Endothelial cell of umbilical vein (primary cell): ENCODE measurements at regions not wholly inside any gene's neighbourhood (a gene's known extent, or its start where the extent isn't known, plus 50 kb on each side); places are given as distances from the start of the nearest gene placed in this dataset.

Source experiments
- BruUV-seq: library from RNA; stranded (reverse); fragments of 400-500 nt; replicated peaks from 2 replicates; lab custom pipeline; 2021; lab: Mats Ljungman, UMichigan
- CTCF ChIA-PET: fragments of 300-600, 350-600 bp; sonication (Branson Sonifier 250); formaldehyde crosslinking; loops from one replicate; lab custom pipeline; 2021; ENCODE audit warnings: antibody characterized with exemption, inconsistent platforms; lab: Charles Lee
- POLR2A ChIA-PET: fragments of 300-600, 350-600 bp; sonication (Branson Sonifier 250); formaldehyde crosslinking; loops from one replicate; lab custom pipeline; 2021; ENCODE audit warnings: antibody characterized with exemption, inconsistent platforms; lab: Charles Lee
- DNase-seq: peaks from one replicate; pipeline ENCODE4 v3.0.0-alpha.2; 2011; ENCODE audit warnings: low read depth, low spot score
- FAIRE-seq: peaks from 2 replicates; lab custom pipeline; 2011; peaks lifted over from hg19 to GRCh38; lab: Jason Lieb, UNC
- H2AFZ ChIP-seq: 2 replicates; pipeline ENCODE4 v1.6.0; 2012; ENCODE audit warnings: low read depth, low read length, control low read depth, inconsistent platforms
- H3K27ac ChIP-seq: 2 replicates; pipeline ENCODE4 v1.5.1; 2011; ENCODE audit warnings: low read depth, mild to moderate bottlenecking, control low read depth, low read length, moderate library complexity; ENCODE audit not compliant: insufficient read depth
- H3K27me3 ChIP-seq, 2 experiments: 2 replicates each; pipeline versions ENCODE4 v1.6.0 to v1.6.1; 2011; ENCODE audit warnings: low read length in 2 of 2, mixed read lengths in 1 of 2; ENCODE audit not compliant: control insufficient read depth in 2 of 2, insufficient read depth in 2 of 2
- H3K36me3 ChIP-seq, 2 experiments: 2 replicates in 1 of 2; 3 replicates in 1 of 2; pipeline ENCODE4 v1.5.1; 2011; ENCODE audit warnings: low read length in 2 of 2, mild to moderate bottlenecking in 1 of 2, moderate library complexity in 1 of 2; ENCODE audit not compliant: control insufficient read depth in 2 of 2, insufficient read depth in 2 of 2; ENCODE audit errors: extremely low read depth in 1 of 2
- H3K4me1 ChIP-seq: 3 replicates; pipeline ENCODE4 v1.5.1; 2011; ENCODE audit warnings: mild to moderate bottlenecking, low read length; ENCODE audit not compliant: control insufficient read depth, insufficient read depth; ENCODE audit errors: extremely low read depth
- H3K4me2 ChIP-seq: 2 replicates; pipeline ENCODE4 v1.6.1; 2011; ENCODE audit warnings: low read length, control low read depth, mixed read lengths; ENCODE audit not compliant: insufficient read depth
- H3K4me3 ChIP-seq, 3 experiments: fragments of 200-600 bp in 1 of 3; sonication (generic), shearing (Covaris generic) in 1 of 3; replicated peaks in 1 of 3; 2 replicates each; pipeline ENCODE4 v1.5.1; 2011 to 2016; ENCODE audit warnings: control low read depth in 3 of 3, low read length in 3 of 3, mild to moderate bottlenecking in 2 of 3, inconsistent platforms in 1 of 3, low read depth in 1 of 3, moderate library complexity in 1 of 3; ENCODE audit not compliant: insufficient read depth in 1 of 3
- H3K79me2 ChIP-seq: 2 replicates; pipeline ENCODE4 v1.6.0; 2012; ENCODE audit warnings: low read length, inconsistent platforms; ENCODE audit not compliant: control insufficient read depth, insufficient read depth
- H3K9ac ChIP-seq: replicated peaks from 2 replicates; pipeline ENCODE3; 2011; ENCODE audit warnings: low read length, control low read depth; ENCODE audit not compliant: insufficient read depth; ENCODE audit errors: extremely low read depth
- H3K9me1 ChIP-seq: replicated peaks from 3 replicates; pipeline ENCODE4 v1.6.0; 2011; ENCODE audit warnings: mild to moderate bottlenecking, low read length; ENCODE audit not compliant: control insufficient read depth, insufficient read depth; ENCODE audit errors: extremely low read depth
- H3K9me3 ChIP-seq: replicated peaks from 2 replicates; pipeline ENCODE4 v1.5.1; 2012; ENCODE audit warnings: low read length, inconsistent platforms; ENCODE audit not compliant: control insufficient read depth, insufficient read depth
- H4K20me1 ChIP-seq: replicated peaks from 2 replicates; pipeline ENCODE3; 2011; ENCODE audit warnings: mild to moderate bottlenecking, low read length; ENCODE audit not compliant: control insufficient read depth, insufficient read depth; ENCODE audit errors: extremely low read depth
- CTCF ChIP-seq, 2 donors: IDR thresholded peaks; 1 replicate in 1 of 2; 2 replicates in 1 of 2; pipeline ENCODE4 v1.5.1; 2011; ENCODE audit warnings: low read length in 2 of 2, mild to moderate bottlenecking in 2 of 2, moderate library complexity in 2 of 2, control low read depth in 1 of 2, inconsistent platforms in 1 of 2, low read depth in 1 of 2; ENCODE audit not compliant: insufficient read depth in 1 of 2; ENCODE audit errors: extremely low read depth in 1 of 2
- EZH2 ChIP-seq: IDR thresholded peaks from 2 replicates; pipeline ENCODE4 v1.6.1; 2012; ENCODE audit warnings: borderline replicate concordance, low read depth, mild to moderate bottlenecking, moderate library complexity, low read length, inconsistent platforms; ENCODE audit not compliant: severe bottlenecking
- FOS ChIP-seq: IDR thresholded peaks from 2 replicates; pipeline ENCODE4 v1.6.1; 2011; ENCODE audit warnings: mild to moderate bottlenecking, low read length, moderate library complexity, borderline replicate concordance; ENCODE audit not compliant: insufficient read depth
- GATA2 ChIP-seq: IDR thresholded peaks from 2 replicates; pipeline ENCODE4 v1.7.0; 2011; ENCODE audit warnings: low read depth, mild to moderate bottlenecking, moderate library complexity, mixed read lengths, low read length; ENCODE audit not compliant: insufficient read length, insufficient read depth
- JUN ChIP-seq: IDR thresholded peaks from 2 replicates; pipeline ENCODE4 v1.6.1; 2011; ENCODE audit warnings: borderline replicate concordance, low read depth; ENCODE audit not compliant: insufficient read length, insufficient read depth
- MAX ChIP-seq: IDR thresholded peaks from 2 replicates; pipeline ENCODE4 v1.6.1; 2011; ENCODE audit not compliant: insufficient read depth, insufficient read length
- MYC ChIP-seq: IDR thresholded peaks from one replicate; pipeline ENCODE4 v1.6.1; 2011; ENCODE audit warnings: mild to moderate bottlenecking, low read depth, low read length
- POLR2A ChIP-seq: IDR thresholded peaks from 2 replicates; pipeline ENCODE4 v1.6.1; 2012; ENCODE audit warnings: low read depth, mild to moderate bottlenecking, control low read depth, low read length
- POLR2AphosphoS5 ChIP-seq: IDR thresholded peaks from 2 replicates; pipeline ENCODE4 v1.6.1; 2012; ENCODE audit warnings: low read depth, mild to moderate bottlenecking, control low read depth, low read length, moderate library complexity; ENCODE audit not compliant: insufficient read depth
- dilution Hi-C: fragments of 300-500 bp; cut with MboI; formaldehyde crosslinking; loops from one replicate; pipeline ENCODE4 v1.15.0; 2019; ENCODE audit warnings: low sequenced_read_pairs; ENCODE audit not compliant: extremely low pct_ligation_motif_present
- intact Hi-C: fragments of 100-400 bp; cut with micrococcal nuclease; formaldehyde crosslinking; loops from one replicate; pipeline ENCODE4 v1.10.0; 2022

DNA sequence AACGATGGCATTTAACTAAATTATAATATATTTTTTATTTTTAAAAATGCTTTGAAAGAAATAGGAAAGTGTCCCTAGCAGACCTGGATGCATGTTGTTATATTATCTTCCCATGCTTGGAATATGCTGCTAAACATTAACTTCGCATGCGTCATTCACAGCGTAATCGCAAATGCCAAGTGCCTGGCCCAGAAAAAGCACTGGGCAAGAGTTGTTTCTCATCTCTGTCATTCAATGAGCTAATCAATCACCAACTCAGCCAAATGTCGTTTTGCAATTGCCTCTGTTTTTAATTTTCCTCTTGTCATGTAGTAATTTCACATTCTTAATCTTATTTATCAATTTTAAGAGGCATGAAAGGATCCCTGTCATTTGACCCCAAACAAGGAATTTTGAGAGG is 1421.9 kb downstream of the BRD1 start:
- Histone ChIP-seq H3K27me3 (no peaks in the 10 kb centered on the region), H4K20me1 (no peaks in the 10 kb centered on the region), H3K4me2 (no peak overlapping the region), H3K4me3 (no peak overlapping the region), H3K9ac (no peak overlapping the region), H3K36me3 (no peaks in the 10 kb centered on the region), H3K27ac (no peak overlapping the region), H3K9me3 (peaks cover 14% of the 10 kb centered on the region), H3K79me2 (no peaks in the 10 kb centered on the region), H3K4me1 (no peaks in the 10 kb centered on the region), H2AFZ (no peak overlapping the region), H3K9me1 (no peaks in the 10 kb centered on the region)
- intact Hi-C loops = no loop called here
- TF ChIP-seq EZH2 = no peak
- TF ChIP-seq CTCF (IDR thresholded peaks at IDR 0.05; ENCODE audit: extremely low read depth in 1 of 2, insufficient read depth in 1 of 2, low read depth in 1 of 2, low read length in 2 of 2) = no peak
- no peak for TF ChIP-seq POLR2A
- TF ChIP-seq JUN = no peak
- no peak for TF ChIP-seq FOS
- no peak for TF ChIP-seq MYC
- TF ChIP-seq POLR2AphosphoS5 = no peak
- TF ChIP-seq MAX = no peak
- TF ChIP-seq GATA2 = no peak
- FAIRE-seq (no peak), DNase-seq (no peak)
- dilution Hi-C loops = no loop called here
- CTCF ChIA-PET = no interaction called here
- POLR2A ChIA-PET = no interaction called here
- no TSS peak for BruUV-seq
